Liver (tissue), 7 donors: ENCODE measurements at regions not wholly inside any gene's neighbourhood (a gene's known extent, or its start where the extent isn't known, plus 50 kb on each side); places are given as distances from the start of the nearest gene placed in this dataset.

Experiments used
- DNase-seq: peaks from one replicate; pipeline ENCODE4 v3.0.0-alpha.2; 2017; ENCODE audit warnings: low spot score
- H3K27ac ChIP-seq, 2 donors: one replicate each; pipeline ENCODE4 v1.7.0; 2013; ENCODE audit warnings: inconsistent platforms in 2 of 2, low read length in 2 of 2, control low read depth in 1 of 2, low read depth in 1 of 2, mild to moderate bottlenecking in 1 of 2
- H3K27me3 ChIP-seq, 4 donors: one replicate each; pipeline versions ENCODE4 v1.6.1 to v1.7.0; 2013; ENCODE audit warnings: low read length in 3 of 4, inconsistent platforms in 1 of 4, mild to moderate bottlenecking in 1 of 4, moderate library complexity in 1 of 4; ENCODE audit not compliant: control insufficient read depth in 4 of 4, insufficient read depth in 4 of 4
- H3K36me3 ChIP-seq, 4 donors: one replicate each; pipeline versions ENCODE4 v1.6.1 to v1.7.0; 2013; ENCODE audit warnings: low read length in 3 of 4, mild to moderate bottlenecking in 3 of 4, low read depth in 1 of 4, moderate library complexity in 1 of 4; ENCODE audit not compliant: control insufficient read depth in 4 of 4, insufficient read depth in 3 of 4
- H3K4me1 ChIP-seq, 4 donors: one replicate each; pipeline versions ENCODE4 v1.6.1 to v1.7.0; 2013; ENCODE audit warnings: low read length in 3 of 4, mild to moderate bottlenecking in 3 of 4, moderate library complexity in 1 of 4; ENCODE audit not compliant: control insufficient read depth in 4 of 4, insufficient read depth in 4 of 4
- H3K4me3 ChIP-seq, 3 donors: one replicate each; pipeline versions ENCODE4 v1.6.1 to v1.7.0; 2013; ENCODE audit warnings: low read length in 3 of 3, control low read depth in 1 of 3, low read depth in 1 of 3, mild to moderate bottlenecking in 1 of 3
- H3K9ac ChIP-seq, 2 donors: one replicate each; pipeline ENCODE4 v1.7.0; 2013; ENCODE audit warnings: low read length in 2 of 2, mild to moderate bottlenecking in 2 of 2, moderate library complexity in 2 of 2, control low read depth in 1 of 2, low read depth in 1 of 2
- H3K9me3 ChIP-seq, 4 donors: one replicate each; pipeline versions ENCODE4 v1.6.1 to v1.7.0; 2013; ENCODE audit warnings: low read length in 3 of 4; ENCODE audit not compliant: control insufficient read depth in 4 of 4
- EGR1 ChIP-seq, 2 donors: IDR thresholded peaks; 2 replicates each; pipeline ENCODE4 v1.6.1; 2016 to 2018; ENCODE audit warnings: antibody characterized with exemption in 2 of 2, low read depth in 2 of 2
- FOXA1 ChIP-seq: IDR thresholded peaks from 2 replicates; pipeline ENCODE4 v1.6.1; 2016; ENCODE audit warnings: antibody characterized with exemption
- FOXA2 ChIP-seq: IDR thresholded peaks from 2 replicates; pipeline ENCODE4 v1.6.1; 2016; ENCODE audit warnings: antibody characterized with exemption
- GABPA ChIP-seq, 2 donors: IDR thresholded peaks in 1 of 2; conservative IDR thresholded peaks in 1 of 2; 2 replicates each; pipeline ENCODE4 v1.6.1; 2016; ENCODE audit warnings: antibody characterized with exemption in 2 of 2, mild to moderate bottlenecking in 1 of 2, moderate library complexity in 1 of 2
- HNF4A ChIP-seq, 2 donors: conservative IDR thresholded peaks; 2 replicates each; pipeline ENCODE4 v1.6.1; 2016; ENCODE audit warnings: antibody characterized with exemption in 2 of 2, mild to moderate bottlenecking in 2 of 2
- HNF4G ChIP-seq: IDR thresholded peaks from 2 replicates; pipeline ENCODE4 v1.6.1; 2016; ENCODE audit warnings: antibody characterized with exemption
- JUND ChIP-seq, 2 donors: IDR thresholded peaks; 2 replicates each; pipeline ENCODE4 v1.6.1; 2016; ENCODE audit warnings: antibody characterized with exemption in 2 of 2
- RAD21 ChIP-seq, 2 donors: IDR thresholded peaks; 2 replicates each; pipeline ENCODE4 v1.6.1; 2016; ENCODE audit warnings: antibody characterized with exemption in 2 of 2, mild to moderate bottlenecking in 2 of 2
- RXRA ChIP-seq, 2 donors: IDR thresholded peaks; 2 replicates each; pipeline ENCODE4 v1.6.1; 2017 to 2018; ENCODE audit warnings: antibody characterized with exemption in 2 of 2, mild to moderate bottlenecking in 1 of 2
- SP1 ChIP-seq: IDR thresholded peaks from 2 replicates; pipeline ENCODE4 v1.6.1; 2018; ENCODE audit warnings: antibody characterized with exemption, mild to moderate bottlenecking
- TAF1 ChIP-seq: conservative IDR thresholded peaks from 2 replicates; pipeline ENCODE4 v1.6.1; 2016; ENCODE audit warnings: antibody characterized with exemption, mild to moderate bottlenecking
- YY1 ChIP-seq: IDR thresholded peaks from 2 replicates; pipeline ENCODE4 v1.6.1; 2016; ENCODE audit warnings: antibody characterized with exemption, mild to moderate bottlenecking
- WGBS: extraction: QIAGEN DNeasy Blood & Tissue Kit; methylation state at CpG from one replicate; pipeline ENCODE4 v1.1.7; 2013; 5-methylcytosine and 5-hydroxymethylcytosine counted together
- TF ChIP-seq, protein P1 (sequence below): IDR thresholded peaks from 2 replicates; pipeline ENCODE4 v1.6.1; 2016; ENCODE audit warnings: antibody characterized with exemption
- TF ChIP-seq, protein P2 (sequence below): IDR thresholded peaks from 2 replicates; pipeline ENCODE4 v1.6.1; 2016; ENCODE audit warnings: antibody characterized with exemption, mild to moderate bottlenecking
- donor health status: healthy.
- donor health status: healthy.
- donor health status: healthy.
- donor health status: healthy.

GRCh38 chr13:20348018-20348417, 115.9 kb upstream of the GJB6 start:
- TF ChIP-seq FOXA1: no peak
- no peak for TF ChIP-seq HNF4A (conservative IDR thresholded peaks at IDR 0.05)
- no peak for TF ChIP-seq RXRA (IDR thresholded peaks at IDR 0.05)
- TF ChIP-seq GABPA (IDR thresholded peaks at IDR 0.05 in 1 of 2, conservative IDR thresholded peaks at IDR 0.05 in 1 of 2): no peak
- TF ChIP-seq HNF4G: no peak
- TF ChIP-seq SP1: no peak
- no peak for TF ChIP-seq RAD21 (IDR thresholded peaks at IDR 0.05)
- no peak for TF ChIP-seq FOXA2
- no peak for TF ChIP-seq EGR1 (IDR thresholded peaks at IDR 0.05; ENCODE audit: low read depth in 2 of 2)
- no peak for TF ChIP-seq TAF1
- H3K27me3 ChIP-seq: no peaks in the 10 kb centered on the region
- no peaks in the 10 kb centered on the region for H3K4me1 ChIP-seq
- no peak overlapping the region for H3K4me3 ChIP-seq
- no peak overlapping the region for H3K9ac ChIP-seq
- H3K27ac ChIP-seq: no peak overlapping the region
- H3K9me3 ChIP-seq: no peaks in the 10 kb centered on the region
- no peaks in the 10 kb centered on the region for H3K36me3 ChIP-seq
- DNase-seq: no peak
- WGBS: 97% methylated on average over 10 of the region's 10 CpGs

DNA sequence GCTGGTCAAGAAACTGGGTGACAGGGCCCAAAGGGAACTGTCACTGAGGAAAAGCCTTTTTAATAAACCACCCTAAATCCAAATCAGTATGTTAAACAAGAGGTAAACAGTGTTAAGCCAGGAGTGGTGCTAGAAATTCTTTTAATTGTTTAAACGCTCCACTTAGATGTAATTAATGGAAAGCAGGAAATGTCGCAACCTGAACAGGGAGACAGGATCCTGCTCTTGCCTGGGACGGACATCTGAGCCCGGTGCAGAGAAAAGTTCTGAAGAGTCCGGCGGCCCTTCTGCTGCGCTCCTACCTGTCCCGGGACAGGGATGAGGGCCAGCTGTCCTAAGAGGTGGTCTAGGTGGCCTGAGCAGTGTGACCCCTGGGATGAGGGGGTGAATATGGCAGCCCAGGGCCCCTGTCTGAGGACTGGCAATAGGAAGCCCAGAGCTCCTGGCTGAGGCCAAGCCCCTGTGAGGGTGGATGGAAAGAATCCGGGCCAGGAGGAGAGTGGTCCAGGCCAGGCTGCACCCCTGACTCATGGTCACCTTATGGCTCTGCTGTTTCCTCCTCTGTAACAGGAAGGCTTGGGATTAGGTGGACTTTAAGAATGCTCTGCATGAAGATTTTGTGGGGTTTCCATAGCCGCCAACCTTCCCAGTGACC, 112.8 kb upstream of the GJB6 start:
- Histone ChIP-seq H3K36me3 (no peaks in the 10 kb centered on the region), H3K9ac (no peak overlapping the region), H3K27me3 (no peaks in the 10 kb centered on the region), H3K4me3 (no peak overlapping the region), H3K4me1 (no peaks in the 10 kb centered on the region), H3K9me3 (no peaks in the 10 kb centered on the region), H3K27ac (no peak overlapping the region)
- 87% methylated on average over 10 of the region's 10 CpGs for WGBS
- DNase-seq: no peak
- TF ChIP-seq FOXA2 (no peak), YY1 (no peak), FOXA1 (no peak), JUND (IDR thresholded peaks at IDR 0.05) (no peak), HNF4A (conservative IDR thresholded peaks at IDR 0.05) (no peak), EGR1 (IDR thresholded peaks at IDR 0.05; ENCODE audit: low read depth in 2 of 2) (no peak), HNF4G (no peak)
- TF ChIP-seq, protein P1, sequence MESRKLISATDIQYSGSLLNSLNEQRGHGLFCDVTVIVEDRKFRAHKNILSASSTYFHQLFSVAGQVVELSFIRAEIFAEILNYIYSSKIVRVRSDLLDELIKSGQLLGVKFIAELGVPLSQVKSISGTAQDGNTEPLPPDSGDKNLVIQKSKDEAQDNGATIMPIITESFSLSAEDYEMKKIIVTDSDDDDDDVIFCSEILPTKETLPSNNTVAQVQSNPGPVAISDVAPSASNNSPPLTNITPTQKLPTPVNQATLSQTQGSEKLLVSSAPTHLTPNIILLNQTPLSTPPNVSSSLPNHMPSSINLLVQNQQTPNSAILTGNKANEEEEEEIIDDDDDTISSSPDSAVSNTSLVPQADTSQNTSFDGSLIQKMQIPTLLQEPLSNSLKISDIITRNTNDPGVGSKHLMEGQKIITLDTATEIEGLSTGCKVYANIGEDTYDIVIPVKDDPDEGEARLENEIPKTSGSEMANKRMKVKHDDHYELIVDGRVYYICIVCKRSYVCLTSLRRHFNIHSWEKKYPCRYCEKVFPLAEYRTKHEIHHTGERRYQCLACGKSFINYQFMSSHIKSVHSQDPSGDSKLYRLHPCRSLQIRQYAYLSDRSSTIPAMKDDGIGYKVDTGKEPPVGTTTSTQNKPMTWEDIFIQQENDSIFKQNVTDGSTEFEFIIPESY: no peak
- TF ChIP-seq, protein P2, sequence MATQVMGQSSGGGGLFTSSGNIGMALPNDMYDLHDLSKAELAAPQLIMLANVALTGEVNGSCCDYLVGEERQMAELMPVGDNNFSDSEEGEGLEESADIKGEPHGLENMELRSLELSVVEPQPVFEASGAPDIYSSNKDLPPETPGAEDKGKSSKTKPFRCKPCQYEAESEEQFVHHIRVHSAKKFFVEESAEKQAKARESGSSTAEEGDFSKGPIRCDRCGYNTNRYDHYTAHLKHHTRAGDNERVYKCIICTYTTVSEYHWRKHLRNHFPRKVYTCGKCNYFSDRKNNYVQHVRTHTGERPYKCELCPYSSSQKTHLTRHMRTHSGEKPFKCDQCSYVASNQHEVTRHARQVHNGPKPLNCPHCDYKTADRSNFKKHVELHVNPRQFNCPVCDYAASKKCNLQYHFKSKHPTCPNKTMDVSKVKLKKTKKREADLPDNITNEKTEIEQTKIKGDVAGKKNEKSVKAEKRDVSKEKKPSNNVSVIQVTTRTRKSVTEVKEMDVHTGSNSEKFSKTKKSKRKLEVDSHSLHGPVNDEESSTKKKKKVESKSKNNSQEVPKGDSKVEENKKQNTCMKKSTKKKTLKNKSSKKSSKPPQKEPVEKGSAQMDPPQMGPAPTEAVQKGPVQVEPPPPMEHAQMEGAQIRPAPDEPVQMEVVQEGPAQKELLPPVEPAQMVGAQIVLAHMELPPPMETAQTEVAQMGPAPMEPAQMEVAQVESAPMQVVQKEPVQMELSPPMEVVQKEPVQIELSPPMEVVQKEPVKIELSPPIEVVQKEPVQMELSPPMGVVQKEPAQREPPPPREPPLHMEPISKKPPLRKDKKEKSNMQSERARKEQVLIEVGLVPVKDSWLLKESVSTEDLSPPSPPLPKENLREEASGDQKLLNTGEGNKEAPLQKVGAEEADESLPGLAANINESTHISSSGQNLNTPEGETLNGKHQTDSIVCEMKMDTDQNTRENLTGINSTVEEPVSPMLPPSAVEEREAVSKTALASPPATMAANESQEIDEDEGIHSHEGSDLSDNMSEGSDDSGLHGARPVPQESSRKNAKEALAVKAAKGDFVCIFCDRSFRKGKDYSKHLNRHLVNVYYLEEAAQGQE: no peak
